KMS-11 (cell line): ENCODE measurements at regions not wholly inside any gene's neighbourhood (a gene's known extent, or its start where the extent isn't known, plus 50 kb on each side); places are given as distances from the start of the nearest gene placed in this dataset.

Source experiments
- H2AFZ ChIP-seq: fragments of 200-600 bp; sonication (generic); 2 replicates; pipeline ENCODE4 v1.6.1; 2016; ENCODE audit warnings: antibody characterized with exemption, mixed run types, low read depth
- H3K27ac ChIP-seq: fragments of 200-600 bp; sonication (generic); 2 replicates; pipeline ENCODE4 v1.6.1; 2016; ENCODE audit warnings: mild to moderate bottlenecking, mixed run types
- H3K27me3 ChIP-seq: fragments of 200-600 bp; sonication (generic); 2 replicates; pipeline ENCODE4 v1.6.1; 2017; ENCODE audit warnings: mild to moderate bottlenecking, low read depth, mixed run types, moderate library complexity; ENCODE audit not compliant: insufficient read depth
- H3K36me3 ChIP-seq: fragments of 200-600 bp; sonication (generic); 2 replicates; pipeline ENCODE4 v1.6.1; 2017; ENCODE audit warnings: mild to moderate bottlenecking, mixed run types; ENCODE audit not compliant: insufficient read depth
- H3K4me1 ChIP-seq: fragments of 200-600 bp; sonication (generic); 2 replicates; pipeline ENCODE4 v1.6.1; 2016; ENCODE audit warnings: mild to moderate bottlenecking, low read depth, mixed run types; ENCODE audit not compliant: poor library complexity, severe bottlenecking
- H3K4me2 ChIP-seq: fragments of 200-600 bp; sonication (generic); 2 replicates; pipeline ENCODE4 v1.7.0; 2016; ENCODE audit warnings: mild to moderate bottlenecking, mixed run types
- H3K4me3 ChIP-seq: fragments of 200-600 bp; sonication (generic); IDR thresholded peaks from 2 replicates; pipeline ENCODE4 v1.6.1; 2017; ENCODE audit warnings: low read depth, low read length, mixed read lengths; ENCODE audit not compliant: insufficient read depth
- H3K79me2 ChIP-seq: fragments of 200-600 bp; sonication (generic); 2 replicates; pipeline ENCODE4 v1.6.1; 2016; ENCODE audit warnings: low read depth, mixed run types; ENCODE audit not compliant: insufficient read depth
- H3K9ac ChIP-seq: fragments of 200-600 bp; sonication (generic); 2 replicates; pipeline ENCODE4 v1.6.1; 2016; ENCODE audit warnings: mild to moderate bottlenecking, mixed run types
- H4K20me1 ChIP-seq: fragments of 200-600 bp; sonication (generic); 2 replicates; pipeline ENCODE4 v1.6.1; 2016; ENCODE audit warnings: mild to moderate bottlenecking, mixed run types; ENCODE audit not compliant: insufficient read depth
- TF ChIP-seq, protein P1 (sequence below): fragments of 200-600 bp; sonication (generic); conservative IDR thresholded peaks from 2 replicates; pipeline ENCODE4 v1.6.1; 2017; ENCODE audit warnings: low read depth, mild to moderate bottlenecking, antibody characterized with exemption, low read length, moderate library complexity, mixed read lengths

DNA sequence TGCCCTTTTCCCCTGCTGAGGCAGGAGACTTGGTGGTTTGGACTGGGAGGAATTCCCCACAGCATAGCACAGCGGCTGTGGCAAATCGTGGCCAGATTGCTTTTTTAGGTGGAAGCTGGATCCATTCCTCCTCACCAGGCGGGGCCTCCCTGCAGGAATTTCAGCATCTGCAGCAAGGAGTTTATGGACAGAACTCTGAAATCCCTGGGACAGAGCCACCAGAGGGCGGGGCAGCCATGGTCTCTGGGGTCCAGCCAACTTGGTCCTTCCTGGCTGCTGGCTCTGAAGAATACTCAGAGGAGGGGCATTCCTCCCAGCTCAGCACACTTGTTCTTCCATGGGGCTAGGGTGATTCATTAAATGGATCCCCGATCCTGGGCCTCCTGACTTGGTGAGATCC lies 794.3 kb downstream of the SH3BGRL start:
- H3K27me3 ChIP-seq, result no peaks in the 10 kb centered on the region
- no peak overlapping the region for H3K9ac ChIP-seq
- H3K27ac ChIP-seq, result no peak overlapping the region
- no peaks in the 10 kb centered on the region for H3K4me1 ChIP-seq
- H2AFZ ChIP-seq, result no peak overlapping the region
- H3K36me3 ChIP-seq, result no peaks in the 10 kb centered on the region
- TF ChIP-seq, protein P1, sequence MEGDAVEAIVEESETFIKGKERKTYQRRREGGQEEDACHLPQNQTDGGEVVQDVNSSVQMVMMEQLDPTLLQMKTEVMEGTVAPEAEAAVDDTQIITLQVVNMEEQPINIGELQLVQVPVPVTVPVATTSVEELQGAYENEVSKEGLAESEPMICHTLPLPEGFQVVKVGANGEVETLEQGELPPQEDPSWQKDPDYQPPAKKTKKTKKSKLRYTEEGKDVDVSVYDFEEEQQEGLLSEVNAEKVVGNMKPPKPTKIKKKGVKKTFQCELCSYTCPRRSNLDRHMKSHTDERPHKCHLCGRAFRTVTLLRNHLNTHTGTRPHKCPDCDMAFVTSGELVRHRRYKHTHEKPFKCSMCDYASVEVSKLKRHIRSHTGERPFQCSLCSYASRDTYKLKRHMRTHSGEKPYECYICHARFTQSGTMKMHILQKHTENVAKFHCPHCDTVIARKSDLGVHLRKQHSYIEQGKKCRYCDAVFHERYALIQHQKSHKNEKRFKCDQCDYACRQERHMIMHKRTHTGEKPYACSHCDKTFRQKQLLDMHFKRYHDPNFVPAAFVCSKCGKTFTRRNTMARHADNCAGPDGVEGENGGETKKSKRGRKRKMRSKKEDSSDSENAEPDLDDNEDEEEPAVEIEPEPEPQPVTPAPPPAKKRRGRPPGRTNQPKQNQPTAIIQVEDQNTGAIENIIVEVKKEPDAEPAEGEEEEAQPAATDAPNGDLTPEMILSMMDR, result no peak
- H3K4me3 ChIP-seq, result no peak overlapping the region
- no peak overlapping the region for H3K4me2 ChIP-seq
- H3K79me2 ChIP-seq, result no peaks in the 10 kb centered on the region
- no peaks in the 10 kb centered on the region for H4K20me1 ChIP-seq

DNA sequence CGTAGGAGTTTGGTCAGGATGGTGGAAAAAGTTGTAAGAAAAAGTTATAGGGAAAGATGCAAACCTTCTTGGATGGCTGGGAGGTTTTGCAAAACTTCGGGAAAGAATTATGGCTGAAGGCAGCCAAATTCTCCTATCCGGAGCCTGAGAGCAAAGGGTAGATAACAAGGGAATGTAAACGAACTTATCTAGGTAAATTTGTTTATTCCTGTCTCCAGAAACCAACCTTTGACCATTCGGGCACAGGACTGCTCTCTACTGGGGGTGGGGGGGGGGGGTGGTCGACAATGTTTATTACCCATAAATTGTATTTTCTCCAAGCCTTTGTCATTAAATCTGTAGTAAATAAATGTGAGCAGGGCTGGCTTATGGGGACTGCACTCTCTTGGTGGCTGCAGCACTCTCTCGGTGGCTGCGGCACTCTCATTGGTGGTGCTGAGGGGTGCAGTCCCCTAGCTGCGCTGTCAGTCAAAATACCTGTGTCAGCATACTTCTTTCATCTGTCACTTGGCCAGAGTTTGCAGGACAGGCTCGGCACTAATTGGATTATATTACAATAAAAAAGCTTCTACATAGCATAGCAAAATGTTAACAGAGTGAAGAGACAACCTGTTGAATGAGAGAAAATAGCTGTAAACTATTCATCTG lies 827.8 kb downstream of the SH3BGRL start:
- Histone ChIP-seq H3K36me3 (no peaks in the 10 kb centered on the region), H3K4me3 (no peak overlapping the region), H3K4me2 (no peak overlapping the region), H4K20me1 (no peaks in the 10 kb centered on the region), H3K27ac (no peak overlapping the region), H3K4me1 (no peaks in the 10 kb centered on the region), H3K9ac (no peak overlapping the region), H3K79me2 (no peaks in the 10 kb centered on the region), H2AFZ (no peak overlapping the region), H3K27me3 (no peaks in the 10 kb centered on the region)
- TF ChIP-seq, protein P1, result no peak

DNA sequence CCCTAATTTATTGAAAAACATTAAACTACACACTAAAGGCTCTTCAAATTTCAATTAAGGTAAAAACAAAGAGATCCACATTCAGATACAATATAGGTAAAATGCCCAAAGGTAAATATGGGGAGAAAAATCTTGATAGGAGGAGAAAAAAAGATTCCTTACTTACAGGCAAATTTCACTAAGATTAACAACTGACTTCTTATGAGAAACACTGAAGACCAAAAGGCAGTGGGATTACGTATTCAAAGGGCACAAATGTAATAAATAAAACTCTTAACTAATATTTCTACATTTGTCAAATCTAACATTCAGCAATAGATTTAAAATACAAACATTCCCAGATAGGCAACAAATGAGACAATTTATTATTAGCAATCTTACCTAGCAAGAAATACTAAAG lies 829.3 kb downstream of the SH3BGRL start:
- no peak overlapping the region for H3K4me2 ChIP-seq
- H3K79me2 ChIP-seq, result no peaks in the 10 kb centered on the region
- TF ChIP-seq, protein P1, result no peak
- no peaks in the 10 kb centered on the region for H3K27me3 ChIP-seq
- no peaks in the 10 kb centered on the region for H3K4me1 ChIP-seq
- H4K20me1 ChIP-seq, result no peaks in the 10 kb centered on the region
- H3K4me3 ChIP-seq, result no peak overlapping the region
- no peak overlapping the region for H2AFZ ChIP-seq
- H3K9ac ChIP-seq, result no peak overlapping the region
- H3K36me3 ChIP-seq, result no peaks in the 10 kb centered on the region
- no peak overlapping the region for H3K27ac ChIP-seq

DNA sequence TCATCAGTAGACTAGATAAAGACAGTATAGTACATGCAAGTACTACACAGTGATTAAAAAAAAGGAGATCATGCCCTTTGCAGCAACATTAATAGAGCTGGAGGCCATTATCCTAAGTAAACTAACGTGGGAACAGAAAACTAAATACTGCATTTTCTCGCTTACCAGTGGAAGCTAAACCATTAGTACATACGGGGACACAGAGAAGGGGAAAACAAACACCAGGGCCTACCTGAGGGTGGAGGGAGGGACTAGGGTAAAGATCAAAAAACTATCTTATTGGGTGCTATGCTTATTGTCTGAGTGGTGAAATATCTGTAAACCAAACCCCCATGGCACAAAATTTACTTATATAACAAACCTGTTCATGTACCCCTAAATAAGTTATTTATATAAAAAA lies 836.9 kb downstream of the SH3BGRL start:
- Histone ChIP-seq H3K36me3 (no peaks in the 10 kb centered on the region), H3K27me3 (no peaks in the 10 kb centered on the region), H3K4me1 (no peaks in the 10 kb centered on the region), H3K27ac (no peak overlapping the region), H3K9ac (no peak overlapping the region), H4K20me1 (no peaks in the 10 kb centered on the region), H2AFZ (no peak overlapping the region), H3K4me2 (no peak overlapping the region), H3K79me2 (no peaks in the 10 kb centered on the region), H3K4me3 (no peak overlapping the region)
- TF ChIP-seq, protein P1, result no peak
